Calu3 (cell line): ENCODE measurements at regions not wholly inside any gene's neighbourhood (a gene's known extent, or its start where the extent isn't known, plus 50 kb on each side); places are given as distances from the start of the nearest gene placed in this dataset.

Experiments
- BruUV-seq: library from RNA; stranded (reverse); fragments of 400-500 nt; replicated peaks from 2 replicates; lab custom pipeline; 2021; lab: Mats Ljungman, UMichigan
- CTCF ChIA-PET: fragments of 300-600 bp; sonication (Branson Sonifier 250); formaldehyde crosslinking; loops from one replicate; lab custom pipeline; 2022; ENCODE audit warnings: antibody characterized with exemption; lab: Charles Lee
- DNase-seq: peaks from one replicate; pipeline ENCODE4 v3.0.0; 2022
- H3K27ac Mint-ChIP-seq: one replicate; pipeline ENCODE4 v1.8.0; 2022; ENCODE audit warnings: mixed read lengths; ENCODE audit not compliant: unreplicated experiment
- H3K27me3 Mint-ChIP-seq: one replicate; pipeline ENCODE4 v1.8.0; 2022; ENCODE audit warnings: mixed read lengths; ENCODE audit not compliant: unreplicated experiment
- H3K36me3 Mint-ChIP-seq: one replicate; pipeline ENCODE4 v1.8.0; 2022; ENCODE audit warnings: mild to moderate bottlenecking, moderate library complexity, mixed read lengths; ENCODE audit not compliant: insufficient read depth, unreplicated experiment
- H3K4me1 Mint-ChIP-seq: one replicate; pipeline ENCODE4 v1.8.0; 2022; ENCODE audit warnings: mild to moderate bottlenecking, low read depth, mixed read lengths; ENCODE audit not compliant: unreplicated experiment
- H3K4me3 Mint-ChIP-seq: one replicate; pipeline ENCODE4 v1.8.0; 2022; ENCODE audit warnings: mild to moderate bottlenecking, low read depth, moderate library complexity, mixed read lengths; ENCODE audit not compliant: unreplicated experiment
- H3K9me3 Mint-ChIP-seq: one replicate; pipeline ENCODE4 v1.8.0; 2022; ENCODE audit warnings: low read depth, mixed read lengths; ENCODE audit not compliant: unreplicated experiment
- intact Hi-C: fragments of 100-400 bp; cut with micrococcal nuclease; formaldehyde crosslinking; loops from one replicate; pipeline ENCODE4 v1.10.0; 2022; ENCODE audit not compliant: unreplicated experiment
- TF ChIP-seq, protein P1 (sequence below): fragments of 200-600 bp; IDR thresholded peaks from one replicate; pipeline ENCODE4 v1.8.0; 2022; ENCODE audit warnings: antibody characterized with exemption; ENCODE audit not compliant: unreplicated experiment

DNA sequence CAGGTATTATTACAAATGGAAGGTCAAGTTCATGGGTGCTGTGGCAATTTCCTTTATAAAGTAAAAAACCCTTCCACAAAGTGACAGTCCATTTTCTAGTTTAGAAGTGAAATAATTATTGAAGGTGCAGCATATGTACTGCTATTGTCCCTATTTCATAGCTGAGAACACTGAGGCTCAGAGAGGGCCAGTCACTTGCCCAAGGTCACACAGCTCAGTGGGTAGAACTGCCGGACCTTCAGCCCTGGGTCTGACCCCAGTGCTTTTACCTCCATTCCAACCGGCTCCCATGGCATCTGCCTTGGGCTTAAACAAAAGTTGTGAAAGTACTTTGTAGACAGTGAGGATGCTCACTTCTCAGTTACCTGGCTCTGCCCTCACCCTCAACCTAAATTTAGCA, 150.6 kb upstream of the SMIM23 start:
- DNase-seq, result no peak
- no TSS peak for BruUV-seq
- H3K9me3 Mint-ChIP-seq, result no peaks in the 10 kb centered on the region
- no peak overlapping the region for H3K27ac Mint-ChIP-seq
- CTCF ChIA-PET, result interaction anchor here (0.7 to 0.9 kb wide), 2 partner anchors 12 to 113 kb away, joined by 3 read pairs; no protein-coding TSS in a partner anchor
- TF ChIP-seq, protein P1, sequence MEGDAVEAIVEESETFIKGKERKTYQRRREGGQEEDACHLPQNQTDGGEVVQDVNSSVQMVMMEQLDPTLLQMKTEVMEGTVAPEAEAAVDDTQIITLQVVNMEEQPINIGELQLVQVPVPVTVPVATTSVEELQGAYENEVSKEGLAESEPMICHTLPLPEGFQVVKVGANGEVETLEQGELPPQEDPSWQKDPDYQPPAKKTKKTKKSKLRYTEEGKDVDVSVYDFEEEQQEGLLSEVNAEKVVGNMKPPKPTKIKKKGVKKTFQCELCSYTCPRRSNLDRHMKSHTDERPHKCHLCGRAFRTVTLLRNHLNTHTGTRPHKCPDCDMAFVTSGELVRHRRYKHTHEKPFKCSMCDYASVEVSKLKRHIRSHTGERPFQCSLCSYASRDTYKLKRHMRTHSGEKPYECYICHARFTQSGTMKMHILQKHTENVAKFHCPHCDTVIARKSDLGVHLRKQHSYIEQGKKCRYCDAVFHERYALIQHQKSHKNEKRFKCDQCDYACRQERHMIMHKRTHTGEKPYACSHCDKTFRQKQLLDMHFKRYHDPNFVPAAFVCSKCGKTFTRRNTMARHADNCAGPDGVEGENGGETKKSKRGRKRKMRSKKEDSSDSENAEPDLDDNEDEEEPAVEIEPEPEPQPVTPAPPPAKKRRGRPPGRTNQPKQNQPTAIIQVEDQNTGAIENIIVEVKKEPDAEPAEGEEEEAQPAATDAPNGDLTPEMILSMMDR, result no peak
- H3K36me3 Mint-ChIP-seq, result no peaks in the 10 kb centered on the region
- no peak overlapping the region for H3K4me3 Mint-ChIP-seq
- intact Hi-C loops, result no loop called here
- peaks cover 37% of the 10 kb centered on the region for H3K27me3 Mint-ChIP-seq
- peaks cover 14% of the 10 kb centered on the region for H3K4me1 Mint-ChIP-seq

DNA sequence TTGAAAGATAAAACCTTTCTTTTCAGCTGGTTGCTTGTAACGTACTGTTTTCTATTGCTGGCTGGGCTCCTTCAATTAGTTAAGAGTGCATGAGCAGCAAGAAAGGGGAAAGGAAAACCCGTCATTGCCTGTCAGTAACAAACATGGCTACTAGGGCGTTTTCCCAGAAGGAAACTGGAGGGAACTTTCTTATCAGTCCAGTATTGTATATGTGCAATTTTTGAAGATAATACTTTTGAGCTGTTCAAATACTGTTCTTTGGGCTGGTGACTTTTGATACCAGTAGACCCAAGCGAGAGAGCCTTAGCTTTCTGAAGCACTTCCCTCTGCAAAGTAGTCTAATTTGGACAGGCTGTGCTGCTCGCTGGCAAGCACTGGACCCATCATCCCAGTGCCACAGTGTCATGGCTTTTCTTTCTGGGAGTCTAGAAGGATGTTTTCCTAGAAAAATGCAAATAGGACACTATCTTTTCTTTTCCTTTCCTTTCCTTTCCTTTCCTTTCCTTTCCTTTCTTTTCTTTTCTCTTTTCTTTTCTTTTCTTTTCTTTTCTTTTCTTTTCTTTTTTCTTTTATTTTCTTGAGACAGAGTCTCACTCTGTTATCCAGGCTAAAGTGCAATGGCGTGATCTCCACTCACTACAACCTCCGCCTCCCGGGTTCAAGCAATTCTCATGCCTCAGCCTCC, 149.9 kb upstream of the SMIM23 start:
- H3K9me3 Mint-ChIP-seq, result no peaks in the 10 kb centered on the region
- H3K27ac Mint-ChIP-seq, result no peak overlapping the region
- BruUV-seq, result no TSS peak
- intact Hi-C loops, result no loop called here
- H3K36me3 Mint-ChIP-seq, result no peaks in the 10 kb centered on the region
- H3K4me3 Mint-ChIP-seq, result no peak overlapping the region
- CTCF ChIA-PET, result interaction anchor here (0.9 to 1.1 kb wide), 2 partner anchors 12 to 21 kb away, joined by 3 read pairs; no protein-coding TSS in a partner anchor
- DNase-seq, result no peak
- peaks cover 41% of the 10 kb centered on the region for H3K27me3 Mint-ChIP-seq
- peaks cover 11% of the 10 kb centered on the region for H3K4me1 Mint-ChIP-seq
- TF ChIP-seq, protein P1, result no peak

DNA sequence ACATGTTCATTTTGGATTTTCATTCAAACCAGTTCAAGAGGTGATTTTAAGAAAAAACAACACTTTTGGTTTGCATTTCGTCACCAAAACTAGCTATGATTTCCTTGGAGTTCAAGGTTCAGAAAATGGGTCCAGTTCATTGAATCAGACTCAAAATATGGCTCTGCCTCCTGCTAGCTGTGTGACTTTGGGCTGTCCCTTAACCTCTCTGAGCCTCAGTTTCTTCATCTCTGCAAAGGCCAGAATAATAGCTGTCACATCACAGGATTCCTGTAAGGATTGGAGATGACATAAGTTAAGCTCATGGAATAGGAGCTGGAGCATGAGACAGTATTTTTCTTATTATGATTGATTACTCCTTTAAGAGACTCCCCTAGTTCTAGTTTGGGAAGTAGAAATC, 147.8 kb upstream of the SMIM23 start:
- no peak overlapping the region for H3K27ac Mint-ChIP-seq
- H3K4me1 Mint-ChIP-seq, result peaks cover 11% of the 10 kb centered on the region
- CTCF ChIA-PET, result no interaction called here
- H3K36me3 Mint-ChIP-seq, result no peaks in the 10 kb centered on the region
- DNase-seq, result no peak
- intact Hi-C loops, result no loop called here
- BruUV-seq, result no TSS peak
- no peaks in the 10 kb centered on the region for H3K9me3 Mint-ChIP-seq
- no peak overlapping the region for H3K4me3 Mint-ChIP-seq
- TF ChIP-seq, protein P1, result no peak
- H3K27me3 Mint-ChIP-seq, result peaks cover 62% of the 10 kb centered on the region

DNA sequence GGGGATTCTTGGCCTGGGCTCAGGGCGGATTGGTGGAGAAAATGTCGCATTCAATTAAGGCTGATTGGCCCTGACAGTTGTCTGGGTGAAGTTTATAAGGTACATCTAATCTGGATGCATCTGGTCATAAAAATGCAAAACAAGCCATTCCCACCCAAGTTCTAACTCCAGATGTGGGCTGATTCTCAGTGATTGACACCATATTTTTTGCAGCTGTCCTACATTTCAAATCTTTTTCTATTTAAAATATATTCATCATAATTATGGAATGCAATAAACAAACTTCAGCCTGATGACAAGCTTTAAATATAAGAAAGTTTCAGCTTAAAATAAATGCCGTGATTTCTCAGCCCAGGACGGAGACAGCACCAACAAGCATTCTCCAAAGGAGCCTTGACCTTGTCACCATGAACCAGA, 146.4 kb upstream of the SMIM23 start:
- CTCF ChIA-PET, result no interaction called here
- Mint-ChIP-seq H3K36me3 (no peaks in the 10 kb centered on the region), H3K27ac (no peak overlapping the region), H3K4me1 (peaks cover 4% of the 10 kb centered on the region), H3K4me3 (no peak overlapping the region), H3K27me3 (peaks cover 76% of the 10 kb centered on the region), H3K9me3 (no peaks in the 10 kb centered on the region)
- DNase-seq, result no peak
- BruUV-seq, result no TSS peak
- TF ChIP-seq, protein P1, result no peak
- intact Hi-C loops, result no loop called here
